ENCODE measurements at regions not wholly inside any gene's neighbourhood (a gene's known extent, or its start where the extent isn't known, plus 50 kb on each side); places are given as distances from the start of the nearest gene placed in this dataset.

GRCh38 chr16:9578459-9578858 is 487.0 kb downstream of the HAPSTR1 start:
- H3K9ac ChIP-seq (ENCODE audit: low read depth, low read length): no peak overlapping the region
- no peak overlapping the region for H3K27ac ChIP-seq (ENCODE audit: low read depth, low read length)
- H3K27me3 ChIP-seq (ENCODE audit: control insufficient read depth, insufficient read depth, low read length): no peaks in the 10 kb centered on the region
- H3K9me3 ChIP-seq (ENCODE audit: control insufficient read depth, insufficient read depth, low read length): no peaks in the 10 kb centered on the region
- no peak overlapping the region for H3K4me3 ChIP-seq (ENCODE audit: low read depth, low read length)
- no peaks in the 10 kb centered on the region for H3K36me3 ChIP-seq (ENCODE audit: control insufficient read depth, insufficient read depth, low read length)
- no peaks in the 10 kb centered on the region for H3K4me1 ChIP-seq (ENCODE audit: control insufficient read depth, insufficient read depth, low read length)

- Histone ChIP-seq H3K27me3 (ENCODE audit: control insufficient read depth, insufficient read depth, low read length) (no peaks in the 10 kb centered on the region), H3K4me1 (ENCODE audit: control insufficient read depth, insufficient read depth, low read length) (no peaks in the 10 kb centered on the region), H3K36me3 (ENCODE audit: control insufficient read depth, insufficient read depth, low read length) (no peaks in the 10 kb centered on the region), H3K9ac (ENCODE audit: low read depth, low read length) (no peak overlapping the region), H3K4me3 (ENCODE audit: low read depth, low read length) (no peak overlapping the region), H3K9me3 (ENCODE audit: control insufficient read depth, insufficient read depth, low read length) (no peaks in the 10 kb centered on the region), H3K27ac (ENCODE audit: low read depth, low read length) (no peak overlapping the region)
These were observed 488.6 kb downstream of the HAPSTR1 start for GRCh38 chr16:9580025-9580424.

GRCh38 chr16:9593440-9593839 is 502.0 kb downstream of the HAPSTR1 start:
- Histone ChIP-seq H3K27me3 (ENCODE audit: control insufficient read depth, insufficient read depth, low read length) (peaks cover 14% of the 10 kb centered on the region), H3K9ac (ENCODE audit: low read depth, low read length) (no peak overlapping the region), H3K4me3 (ENCODE audit: low read depth, low read length) (no peak overlapping the region), H3K4me1 (ENCODE audit: control insufficient read depth, insufficient read depth, low read length) (no peaks in the 10 kb centered on the region), H3K36me3 (ENCODE audit: control insufficient read depth, insufficient read depth, low read length) (no peaks in the 10 kb centered on the region), H3K9me3 (ENCODE audit: control insufficient read depth, insufficient read depth, low read length) (no peaks in the 10 kb centered on the region), H3K27ac (ENCODE audit: low read depth, low read length) (no peak overlapping the region)

GRCh38 chr16:9594047-9594446 is 502.6 kb downstream of the HAPSTR1 start:
- Histone ChIP-seq H3K9ac (ENCODE audit: low read depth, low read length) (no peak overlapping the region), H3K36me3 (ENCODE audit: control insufficient read depth, insufficient read depth, low read length) (no peaks in the 10 kb centered on the region), H3K4me1 (ENCODE audit: control insufficient read depth, insufficient read depth, low read length) (no peaks in the 10 kb centered on the region), H3K27ac (ENCODE audit: low read depth, low read length) (no peak overlapping the region), H3K4me3 (ENCODE audit: low read depth, low read length) (no peak overlapping the region), H3K27me3 (ENCODE audit: control insufficient read depth, insufficient read depth, low read length) (peaks cover 14% of the 10 kb centered on the region), H3K9me3 (ENCODE audit: control insufficient read depth, insufficient read depth, low read length) (no peaks in the 10 kb centered on the region)

- no peaks in the 10 kb centered on the region for H3K36me3 ChIP-seq (ENCODE audit: control insufficient read depth, insufficient read depth, low read length)
- peaks cover 14% of the 10 kb centered on the region for H3K27me3 ChIP-seq (ENCODE audit: control insufficient read depth, insufficient read depth, low read length)
- no peaks in the 10 kb centered on the region for H3K9me3 ChIP-seq (ENCODE audit: control insufficient read depth, insufficient read depth, low read length)
- no peak overlapping the region for H3K27ac ChIP-seq (ENCODE audit: low read depth, low read length)
- H3K9ac ChIP-seq (ENCODE audit: low read depth, low read length): no peak overlapping the region
- no peaks in the 10 kb centered on the region for H3K4me1 ChIP-seq (ENCODE audit: control insufficient read depth, insufficient read depth, low read length)
- H3K4me3 ChIP-seq (ENCODE audit: low read depth, low read length): no peak overlapping the region
These were observed 503.5 kb downstream of the HAPSTR1 start for GRCh38 chr16:9594946-9595345.

- H3K9ac ChIP-seq (ENCODE audit: low read depth, low read length): no peak overlapping the region
- H3K36me3 ChIP-seq (ENCODE audit: control insufficient read depth, insufficient read depth, low read length): no peaks in the 10 kb centered on the region
- H3K4me3 ChIP-seq (ENCODE audit: low read depth, low read length): no peak overlapping the region
- H3K9me3 ChIP-seq (ENCODE audit: control insufficient read depth, insufficient read depth, low read length): no peaks in the 10 kb centered on the region
- H3K27ac ChIP-seq (ENCODE audit: low read depth, low read length): no peak overlapping the region
- H3K27me3 ChIP-seq (ENCODE audit: control insufficient read depth, insufficient read depth, low read length): peaks cover 13% of the 10 kb centered on the region
- H3K4me1 ChIP-seq (ENCODE audit: control insufficient read depth, insufficient read depth, low read length): no peaks in the 10 kb centered on the region
These were observed 503.9 kb downstream of the HAPSTR1 start for GRCh38 chr16:9595393-9595792.

GRCh38 chr16:9596788-9597187 is 505.3 kb downstream of the HAPSTR1 start:
- Histone ChIP-seq H3K4me1 (ENCODE audit: control insufficient read depth, insufficient read depth, low read length) (no peaks in the 10 kb centered on the region), H3K9me3 (ENCODE audit: control insufficient read depth, insufficient read depth, low read length) (no peaks in the 10 kb centered on the region), H3K36me3 (ENCODE audit: control insufficient read depth, insufficient read depth, low read length) (no peaks in the 10 kb centered on the region), H3K4me3 (ENCODE audit: low read depth, low read length) (no peak overlapping the region), H3K27me3 (ENCODE audit: control insufficient read depth, insufficient read depth, low read length) (no peaks in the 10 kb centered on the region), H3K27ac (ENCODE audit: low read depth, low read length) (no peak overlapping the region), H3K9ac (ENCODE audit: low read depth, low read length) (no peak overlapping the region)

GRCh38 chr16:9597967-9598730 is 506.7 kb downstream of the HAPSTR1 start:
- no peak overlapping the region for H3K27ac ChIP-seq (ENCODE audit: low read depth, low read length)

GRCh38 chr16:9598731-9599083 is 507.3 kb downstream of the HAPSTR1 start:
- Histone ChIP-seq H3K36me3 (ENCODE audit: control insufficient read depth, insufficient read depth, low read length) (no peaks in the 10 kb centered on the region), H3K9ac (ENCODE audit: low read depth, low read length) (no peak overlapping the region), H3K4me1 (ENCODE audit: control insufficient read depth, insufficient read depth, low read length) (no peaks in the 10 kb centered on the region), H3K27ac (ENCODE audit: low read depth, low read length) (no peak overlapping the region), H3K27me3 (ENCODE audit: control insufficient read depth, insufficient read depth, low read length) (no peaks in the 10 kb centered on the region), H3K4me3 (ENCODE audit: low read depth, low read length) (no peak overlapping the region), H3K9me3 (ENCODE audit: control insufficient read depth, insufficient read depth, low read length) (no peaks in the 10 kb centered on the region)

More at GRCh38 chr16:9597967-9598730, 506.7 kb downstream of the HAPSTR1 start:
- no peak overlapping the region for H3K9ac ChIP-seq (ENCODE audit: low read depth, low read length)
- H3K9me3 ChIP-seq (ENCODE audit: control insufficient read depth, insufficient read depth, low read length): no peaks in the 10 kb centered on the region
- no peak overlapping the region for H3K4me3 ChIP-seq (ENCODE audit: low read depth, low read length)
- no peaks in the 10 kb centered on the region for H3K36me3 ChIP-seq (ENCODE audit: control insufficient read depth, insufficient read depth, low read length)
- H3K4me1 ChIP-seq (ENCODE audit: control insufficient read depth, insufficient read depth, low read length): no peaks in the 10 kb centered on the region
- H3K27me3 ChIP-seq (ENCODE audit: control insufficient read depth, insufficient read depth, low read length): no peaks in the 10 kb centered on the region

GRCh38 chr16:9599415-9600120 is 508.1 kb downstream of the HAPSTR1 start:
- no peaks in the 10 kb centered on the region for H3K9me3 ChIP-seq (ENCODE audit: control insufficient read depth, insufficient read depth, low read length)
- no peak overlapping the region for H3K9ac ChIP-seq (ENCODE audit: low read depth, low read length)
- H3K27me3 ChIP-seq (ENCODE audit: control insufficient read depth, insufficient read depth, low read length): no peaks in the 10 kb centered on the region
- no peaks in the 10 kb centered on the region for H3K4me1 ChIP-seq (ENCODE audit: control insufficient read depth, insufficient read depth, low read length)
- H3K27ac ChIP-seq (ENCODE audit: low read depth, low read length): no peak overlapping the region
- no peaks in the 10 kb centered on the region for H3K36me3 ChIP-seq (ENCODE audit: control insufficient read depth, insufficient read depth, low read length)
- no peak overlapping the region for H3K4me3 ChIP-seq (ENCODE audit: low read depth, low read length)

- no peak overlapping the region for H3K4me3 ChIP-seq (ENCODE audit: low read depth, low read length)
- H3K27ac ChIP-seq (ENCODE audit: low read depth, low read length): no peak overlapping the region
These were observed 510.7 kb downstream of the HAPSTR1 start for GRCh38 chr16:9602189-9602588.

More at GRCh38 chr16:9602189-9602588, 510.7 kb downstream of the HAPSTR1 start:
- H3K4me1 ChIP-seq (ENCODE audit: control insufficient read depth, insufficient read depth, low read length): no peaks in the 10 kb centered on the region
- no peaks in the 10 kb centered on the region for H3K36me3 ChIP-seq (ENCODE audit: control insufficient read depth, insufficient read depth, low read length)
- H3K9ac ChIP-seq (ENCODE audit: low read depth, low read length): no peak overlapping the region
- H3K9me3 ChIP-seq (ENCODE audit: control insufficient read depth, insufficient read depth, low read length): no peaks in the 10 kb centered on the region
- H3K27me3 ChIP-seq (ENCODE audit: control insufficient read depth, insufficient read depth, low read length): no peaks in the 10 kb centered on the region
